HG03280 (cell line): ENCODE measurements at regions not wholly inside any gene's neighbourhood (a gene's known extent, or its start where the extent isn't known, plus 50 kb on each side); places are given as distances from the start of the nearest gene placed in this dataset.

Experiments used
- ATAC-seq: cut with Tn5 transposase; IDR thresholded peaks from one replicate; pipeline ENCODE4 v1.9.1; 2021; ENCODE audit warnings: mild to moderate bottlenecking, moderate library complexity; ENCODE audit not compliant: unreplicated experiment

- ATAC-seq: no peak
Measured at GRCh38 chr2:16019617-16020351, 79.4 kb downstream of the MYCN start.

GRCh38 chr2:16019060-16019480 is 78.7 kb downstream of the MYCN start:
- ATAC-seq: no peak

- ATAC-seq: no peak
Measured at GRCh38 chr2:16018277-16019059, 78.1 kb downstream of the MYCN start.

GRCh38 chr2:16016282-16016681 is 75.9 kb downstream of the MYCN start:
- ATAC-seq: no peak

- no peak for ATAC-seq
Measured at GRCh38 chr2:16015903-16016265, 75.5 kb downstream of the MYCN start.

- no peak for ATAC-seq
Measured at GRCh38 chr2:16015210-16015902, 75.0 kb downstream of the MYCN start.

GRCh38 chr2:16014802-16015201 is 74.5 kb downstream of the MYCN start:
- ATAC-seq: no peak

- ATAC-seq: no peak
Measured at GRCh38 chr2:16014041-16014787, 73.9 kb downstream of the MYCN start.

GRCh38 chr2:16013359-16013911 is 73.1 kb downstream of the MYCN start:
- no peak for ATAC-seq

- ATAC-seq: no peak
Measured at GRCh38 chr2:16012626-16013358, 72.4 kb downstream of the MYCN start.

- ATAC-seq: no peak
Measured at GRCh38 chr2:16012029-16012596, 71.8 kb downstream of the MYCN start.

- ATAC-seq: no peak
Measured at GRCh38 chr2:16011621-16011960, 71.2 kb downstream of the MYCN start.

GRCh38 chr2:16010951-16011620 is 70.7 kb downstream of the MYCN start:
- ATAC-seq: no peak

- no peak for ATAC-seq
Measured at GRCh38 chr2:16010011-16010410, 69.7 kb downstream of the MYCN start.

GRCh38 chr2:16009560-16009959 is 69.2 kb downstream of the MYCN start:
- ATAC-seq: no peak

GRCh38 chr2:16008856-16009255 is 68.5 kb downstream of the MYCN start:
- ATAC-seq: no peak

GRCh38 chr2:16008331-16008850 is 68.0 kb downstream of the MYCN start:
- ATAC-seq: no peak

GRCh38 chr2:16007167-16007934 is 67.0 kb downstream of the MYCN start:
- ATAC-seq: no peak
